Mesendoderm (in vitro differentiated cells): ENCODE measurements at regions not wholly inside any gene's neighbourhood (a gene's known extent, or its start where the extent isn't known, plus 50 kb on each side); places are given as distances from the start of the nearest gene placed in this dataset.

ENCODE experiments used
- DNase-seq: peaks from one replicate; pipeline ENCODE4 v3.0.0; 2013
- H2AK5ac ChIP-seq: 2 replicates; pipeline ENCODE4 v1.6.1; 2013; ENCODE audit warnings: low read length, inconsistent platforms
- H2BK120ac ChIP-seq: 2 replicates; pipeline ENCODE4 v1.6.1; 2013; ENCODE audit warnings: low read depth, mild to moderate bottlenecking, low read length, moderate library complexity, mixed read lengths
- H2BK15ac ChIP-seq: replicated peaks from 2 replicates; pipeline ENCODE4 v1.6.1; 2013; ENCODE audit warnings: low read depth, mild to moderate bottlenecking, moderate library complexity
- H2BK5ac ChIP-seq: 2 replicates; pipeline ENCODE4 v1.6.1; 2013; ENCODE audit warnings: low read length, inconsistent platforms
- H3K18ac ChIP-seq: 2 replicates; pipeline ENCODE4 v1.6.1; 2013; ENCODE audit warnings: mild to moderate bottlenecking, low read length, mixed read lengths
- H3K23ac ChIP-seq: one replicate; pipeline ENCODE4 v1.6.1; 2013; ENCODE audit warnings: low read length
- H3K27ac ChIP-seq: 2 replicates; pipeline ENCODE4 v1.5.1; 2013; ENCODE audit warnings: low read depth, mild to moderate bottlenecking, inconsistent platforms, low read length, moderate library complexity
- H3K27me3 ChIP-seq: 2 replicates; pipeline ENCODE4 v1.6.1; 2013; ENCODE audit warnings: low read length, control low read depth, mild to moderate bottlenecking, inconsistent platforms; ENCODE audit not compliant: insufficient read depth, poor library complexity
- H3K36me3 ChIP-seq: 2 replicates; pipeline ENCODE4 v1.6.1; 2013; ENCODE audit warnings: low read length, inconsistent platforms; ENCODE audit not compliant: control insufficient read depth, insufficient read depth
- H3K4ac ChIP-seq: one replicate; pipeline ENCODE4 v1.6.1; 2013; ENCODE audit warnings: low read depth, mild to moderate bottlenecking, low read length, moderate library complexity
- H3K4me1 ChIP-seq: 2 replicates; pipeline ENCODE4 v1.6.1; 2013; ENCODE audit warnings: low read depth, low read length, inconsistent platforms; ENCODE audit not compliant: control insufficient read depth
- H3K4me2 ChIP-seq: 2 replicates; pipeline ENCODE4 v1.6.1; 2013; ENCODE audit warnings: low read length
- H3K4me3 ChIP-seq: 2 replicates; pipeline ENCODE4 v1.5.1; 2013; ENCODE audit warnings: mild to moderate bottlenecking, low read length
- H3K56ac ChIP-seq: one replicate; pipeline ENCODE4 v1.6.1; 2013; ENCODE audit warnings: low read length
- H3K79me1 ChIP-seq: 2 replicates; pipeline ENCODE4 v1.6.1; 2013; ENCODE audit warnings: low read length, inconsistent platforms
- H3K79me2 ChIP-seq: 2 replicates; pipeline ENCODE4 v1.6.1; 2013; ENCODE audit warnings: mild to moderate bottlenecking, low read length; ENCODE audit not compliant: control insufficient read depth, insufficient read depth
- H3K9ac ChIP-seq: 2 replicates; pipeline ENCODE4 v1.6.1; 2013; ENCODE audit warnings: low read length, inconsistent platforms
- H4K5ac ChIP-seq: one replicate; pipeline ENCODE4 v1.6.1; 2013; ENCODE audit warnings: low read length
- H4K8ac ChIP-seq: one replicate; pipeline ENCODE4 v1.6.1; 2013; ENCODE audit warnings: low read depth, mild to moderate bottlenecking, control low read depth, low read length, moderate library complexity
- WGBS: extraction: QIAGEN DNeasy Blood & Tissue Kit; methylation state at CpG from one replicate; pipeline ENCODE4 v1.1.7; 2013; ENCODE audit warnings: low lambda C conversion rate, missing lambda C conversion rate; ENCODE audit not compliant: insufficient coverage; ENCODE audit errors: extremely low coverage; 5-methylcytosine and 5-hydroxymethylcytosine counted together

- H2BK5ac ChIP-seq: no peak overlapping the region
These were observed 650.0 kb upstream of the SGCD start for GRCh38 chr5:155676967-155677366.

GRCh38 chr5:155678371-155678770, 648.6 kb upstream of the SGCD start:
- H3K9ac ChIP-seq: no peak overlapping the region
- no peaks in the 10 kb centered on the region for H3K27me3 ChIP-seq
- H4K8ac ChIP-seq: no peak overlapping the region
- no peak overlapping the region for H3K23ac ChIP-seq
- no peak overlapping the region for H3K56ac ChIP-seq
- no peak overlapping the region for H3K4me2 ChIP-seq
- DNase-seq: no peak
- H2AK5ac ChIP-seq: no peak overlapping the region
- H3K27ac ChIP-seq: no peak overlapping the region
- H4K5ac ChIP-seq: no peak overlapping the region
- H3K4me3 ChIP-seq: no peak overlapping the region
- H3K79me1 ChIP-seq: no peaks in the 10 kb centered on the region
- WGBS: no CpG with 5 or more reads among the region's 2 CpGs
- H2BK15ac ChIP-seq: no peak overlapping the region
- H3K79me2 ChIP-seq: no peaks in the 10 kb centered on the region
- no peak overlapping the region for H3K4ac ChIP-seq
- no peaks in the 10 kb centered on the region for H3K36me3 ChIP-seq
- no peak overlapping the region for H2BK120ac ChIP-seq
- no peaks in the 10 kb centered on the region for H3K4me1 ChIP-seq
- no peak overlapping the region for H2BK5ac ChIP-seq
- no peak overlapping the region for H3K18ac ChIP-seq

More at GRCh38 chr5:155676967-155677366, 650.0 kb upstream of the SGCD start:
- H3K36me3 ChIP-seq: no peaks in the 10 kb centered on the region
- H3K79me1 ChIP-seq: no peaks in the 10 kb centered on the region
- no peak overlapping the region for H2BK120ac ChIP-seq
- H3K56ac ChIP-seq: no peak overlapping the region
- no peak overlapping the region for H4K5ac ChIP-seq
- H3K4me2 ChIP-seq: no peak overlapping the region
- no peaks in the 10 kb centered on the region for H3K79me2 ChIP-seq
- H3K27me3 ChIP-seq: no peaks in the 10 kb centered on the region
- no peak overlapping the region for H3K23ac ChIP-seq
- H2BK15ac ChIP-seq: no peak overlapping the region
- DNase-seq: no peak
- H3K18ac ChIP-seq: no peak overlapping the region
- no peak overlapping the region for H3K27ac ChIP-seq
- no peak overlapping the region for H3K9ac ChIP-seq
- H2AK5ac ChIP-seq: no peak overlapping the region
- H3K4me1 ChIP-seq: no peaks in the 10 kb centered on the region
- H4K8ac ChIP-seq: no peak overlapping the region
- no peak overlapping the region for H3K4me3 ChIP-seq
- no peak overlapping the region for H3K4ac ChIP-seq

DNA sequence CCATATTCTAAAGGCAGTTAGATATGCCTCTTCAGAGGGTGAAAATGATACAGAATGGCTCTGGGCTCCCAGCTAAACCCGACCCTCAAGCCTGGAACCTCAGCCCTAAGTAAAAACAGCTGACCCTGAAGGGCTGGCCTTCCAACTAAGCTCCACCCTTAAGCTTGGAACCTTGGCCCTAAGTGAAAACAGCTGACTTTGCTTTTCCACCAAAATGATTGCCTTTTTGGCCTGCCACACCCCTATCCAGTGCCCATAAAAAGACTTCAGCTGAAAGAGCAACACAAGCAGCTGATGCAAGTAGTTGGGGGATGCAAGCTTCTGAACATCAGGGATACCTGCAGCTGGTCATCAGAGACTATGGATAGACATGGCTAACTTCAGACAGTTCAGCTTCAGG, 647.4 kb upstream of the SGCD start:
- Histone ChIP-seq H3K4me3 (no peak overlapping the region), H3K9ac (no peak overlapping the region), H2BK15ac (no peak overlapping the region), H3K23ac (no peak overlapping the region), H3K27ac (no peak overlapping the region), H3K4me2 (no peak overlapping the region), H3K4ac (no peak overlapping the region), H3K18ac (no peak overlapping the region), H3K79me1 (no peaks in the 10 kb centered on the region), H4K8ac (no peak overlapping the region), H4K5ac (no peak overlapping the region), H3K36me3 (no peaks in the 10 kb centered on the region), H2BK5ac (no peak overlapping the region), H3K56ac (no peak overlapping the region), H2BK120ac (no peak overlapping the region), H3K79me2 (no peaks in the 10 kb centered on the region), H3K4me1 (no peaks in the 10 kb centered on the region), H3K27me3 (no peaks in the 10 kb centered on the region), H2AK5ac (no peak overlapping the region)
- no peak for DNase-seq
- WGBS: no CpG with 5 or more reads among the region's 1 CpG

DNA sequence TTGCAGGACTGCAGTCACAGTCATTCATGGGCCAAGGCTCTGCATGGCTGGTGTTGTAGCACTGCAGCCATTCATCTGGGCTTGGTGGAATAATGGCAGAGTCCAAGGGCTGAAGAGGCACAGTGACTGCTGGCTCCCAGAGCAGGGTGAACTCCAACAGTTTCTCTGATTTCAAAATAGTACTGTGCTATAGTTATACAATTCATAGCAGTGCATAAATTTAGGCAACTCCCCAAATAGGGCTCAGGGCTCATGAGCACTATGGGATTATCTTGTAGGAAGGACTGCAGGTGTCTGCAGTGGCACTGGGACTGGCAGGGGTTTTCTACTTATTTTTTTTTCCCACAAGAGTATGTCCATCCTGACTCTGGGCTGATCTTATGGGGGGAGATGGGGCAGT, 642.5 kb upstream of the SGCD start:
- Histone ChIP-seq H3K79me1 (no peaks in the 10 kb centered on the region), H3K56ac (no peak overlapping the region), H2BK5ac (no peak overlapping the region), H3K9ac (no peak overlapping the region), H4K8ac (no peak overlapping the region), H3K4me1 (no peaks in the 10 kb centered on the region), H3K4me2 (no peak overlapping the region), H3K36me3 (no peaks in the 10 kb centered on the region), H3K23ac (no peak overlapping the region), H2BK15ac (no peak overlapping the region), H4K5ac (no peak overlapping the region), H2AK5ac (no peak overlapping the region), H3K4ac (no peak overlapping the region), H3K79me2 (no peaks in the 10 kb centered on the region), H3K27ac (no peak overlapping the region), H3K27me3 (no peaks in the 10 kb centered on the region), H3K18ac (no peak overlapping the region), H2BK120ac (no peak overlapping the region), H3K4me3 (no peak overlapping the region)
- no peak for DNase-seq

GRCh38 chr5:155686131-155686530, 640.8 kb upstream of the SGCD start:
- no peak for DNase-seq
- no peak overlapping the region for H3K4me3 ChIP-seq

DNA sequence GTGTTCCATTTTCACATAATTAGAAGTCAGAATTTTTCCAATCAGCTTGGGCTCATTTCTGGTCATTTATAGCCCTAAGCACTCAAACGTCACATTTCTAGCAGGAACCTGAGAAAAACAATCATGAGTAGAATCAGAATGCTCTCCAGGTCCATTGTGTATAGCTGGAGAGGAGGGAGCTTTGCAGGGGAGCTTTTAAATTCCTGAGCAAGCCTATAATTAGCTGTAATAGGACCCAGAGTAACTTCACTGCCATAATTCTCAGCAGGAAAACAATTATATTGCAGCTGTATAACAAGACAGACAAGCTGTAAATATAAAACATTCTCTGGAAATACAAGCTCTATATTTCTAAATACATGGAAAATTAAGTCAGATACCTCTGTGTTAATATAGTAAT, 637.6 kb upstream of the SGCD start:
- no peak overlapping the region for H4K8ac ChIP-seq
- no peak overlapping the region for H3K56ac ChIP-seq
- H3K79me1 ChIP-seq: no peaks in the 10 kb centered on the region
- WGBS: no CpG with 5 or more reads among the region's 1 CpG
- H3K79me2 ChIP-seq: no peaks in the 10 kb centered on the region
- no peak overlapping the region for H3K27ac ChIP-seq
- no peak overlapping the region for H3K4ac ChIP-seq
- no peak overlapping the region for H2BK120ac ChIP-seq
- no peak overlapping the region for H2AK5ac ChIP-seq
- no peak overlapping the region for H2BK5ac ChIP-seq
- no peak overlapping the region for H4K5ac ChIP-seq
- H3K23ac ChIP-seq: no peak overlapping the region
- H3K4me1 ChIP-seq: no peaks in the 10 kb centered on the region
- H3K18ac ChIP-seq: no peak overlapping the region
- no peak for DNase-seq
- no peaks in the 10 kb centered on the region for H3K36me3 ChIP-seq
- H3K4me3 ChIP-seq: no peak overlapping the region
- no peak overlapping the region for H3K4me2 ChIP-seq
- H2BK15ac ChIP-seq: no peak overlapping the region
- H3K9ac ChIP-seq: no peak overlapping the region
- no peaks in the 10 kb centered on the region for H3K27me3 ChIP-seq

More at GRCh38 chr5:155686131-155686530, 640.8 kb upstream of the SGCD start:
- WGBS: no CpG with 5 or more reads among the region's 1 CpG
- H3K36me3 ChIP-seq: no peaks in the 10 kb centered on the region
- no peak overlapping the region for H4K5ac ChIP-seq
- no peak overlapping the region for H3K4me2 ChIP-seq
- no peak overlapping the region for H2BK15ac ChIP-seq
- no peak overlapping the region for H3K4ac ChIP-seq
- H3K79me1 ChIP-seq: no peaks in the 10 kb centered on the region
- H3K18ac ChIP-seq: no peak overlapping the region
- H3K27ac ChIP-seq: no peak overlapping the region
- H3K23ac ChIP-seq: no peak overlapping the region
- no peak overlapping the region for H2BK5ac ChIP-seq
- H3K9ac ChIP-seq: no peak overlapping the region
- H4K8ac ChIP-seq: no peak overlapping the region
- H2AK5ac ChIP-seq: no peak overlapping the region
- H3K27me3 ChIP-seq: no peaks in the 10 kb centered on the region
- no peaks in the 10 kb centered on the region for H3K79me2 ChIP-seq
- no peak overlapping the region for H3K56ac ChIP-seq
- no peaks in the 10 kb centered on the region for H3K4me1 ChIP-seq
- H2BK120ac ChIP-seq: no peak overlapping the region
